NT2/D1 (cell line): ENCODE measurements at regions not wholly inside any gene's neighbourhood (a gene's known extent, or its start where the extent isn't known, plus 50 kb on each side); places are given as distances from the start of the nearest gene placed in this dataset.

Experiments
- DNase-seq: peaks from one replicate; pipeline ENCODE4 v3.0.0-alpha.2; 2011; ENCODE audit warnings: low read depth, low spot score
- H3K27me3 ChIP-seq: 2 replicates; pipeline ENCODE4 v1.6.0; 2011; ENCODE audit warnings: mild to moderate bottlenecking; ENCODE audit not compliant: insufficient read length, insufficient read depth
- H3K36me3 ChIP-seq: 2 replicates; pipeline ENCODE4 v1.6.1; 2011; ENCODE audit warnings: mild to moderate bottlenecking, low read length, mixed read lengths; ENCODE audit not compliant: insufficient read depth, insufficient read length
- H3K4me1 ChIP-seq: 2 replicates; pipeline ENCODE4 v1.5.1; 2011; ENCODE audit not compliant: insufficient read depth, insufficient read length
- H3K4me3 ChIP-seq: 2 replicates; pipeline ENCODE4 v1.5.1; 2011; ENCODE audit warnings: low read depth; ENCODE audit not compliant: insufficient read length
- H3K9ac ChIP-seq: 2 replicates; pipeline ENCODE4 v1.6.0; 2011; ENCODE audit warnings: low read depth; ENCODE audit not compliant: insufficient read length
- H3K9me3 ChIP-seq: 2 replicates; pipeline ENCODE4 v1.5.1; 2011; ENCODE audit warnings: mild to moderate bottlenecking, low read length; ENCODE audit not compliant: insufficient read depth
- SUZ12 ChIP-seq: IDR thresholded peaks from 2 replicates; pipeline ENCODE4 v1.6.1; 2011; ENCODE audit not compliant: insufficient read length, insufficient read depth; ENCODE audit errors: extremely low read depth
- YY1 ChIP-seq: IDR thresholded peaks from 2 replicates; pipeline ENCODE4 v1.6.1; 2011; ENCODE audit not compliant: insufficient read length, insufficient read depth
- ZNF274 ChIP-seq: IDR thresholded peaks from 2 replicates; pipeline ENCODE4 v1.6.1; 2011; ENCODE audit warnings: mild to moderate bottlenecking, low read depth, low read length

DNA sequence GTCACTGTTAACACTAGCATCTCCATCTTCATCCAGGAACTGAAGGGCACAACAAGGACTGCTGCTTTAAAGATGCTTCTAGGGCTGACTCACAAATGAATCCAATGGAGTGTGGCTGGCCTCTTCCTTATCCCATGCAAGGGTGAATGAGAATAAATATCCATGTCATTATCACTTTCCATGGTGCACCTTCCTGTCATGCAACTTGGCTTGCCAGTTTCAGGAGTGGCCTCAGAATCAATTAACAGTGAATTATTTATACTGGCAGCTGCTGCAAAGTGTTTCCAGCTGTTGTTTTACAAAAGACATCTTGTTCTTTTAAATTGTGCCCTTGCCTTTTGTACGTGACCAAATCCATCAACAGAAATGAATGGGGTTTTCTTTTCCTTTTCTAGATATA, 499.3 kb upstream of the TMEM132C start:
- Histone ChIP-seq H3K9ac (no peak overlapping the region), H3K27me3 (no peaks in the 10 kb centered on the region), H3K4me1 (peaks cover 2% of the 10 kb centered on the region), H3K9me3 (peaks cover 7% of the 10 kb centered on the region; the same call in 1 of the 2 replicates), H3K4me3 (no peak overlapping the region), H3K36me3 (no peaks in the 10 kb centered on the region)
- TF ChIP-seq ZNF274, result no peak
- no peak for TF ChIP-seq YY1
- TF ChIP-seq SUZ12, result no peak
- no peak for DNase-seq

DNA sequence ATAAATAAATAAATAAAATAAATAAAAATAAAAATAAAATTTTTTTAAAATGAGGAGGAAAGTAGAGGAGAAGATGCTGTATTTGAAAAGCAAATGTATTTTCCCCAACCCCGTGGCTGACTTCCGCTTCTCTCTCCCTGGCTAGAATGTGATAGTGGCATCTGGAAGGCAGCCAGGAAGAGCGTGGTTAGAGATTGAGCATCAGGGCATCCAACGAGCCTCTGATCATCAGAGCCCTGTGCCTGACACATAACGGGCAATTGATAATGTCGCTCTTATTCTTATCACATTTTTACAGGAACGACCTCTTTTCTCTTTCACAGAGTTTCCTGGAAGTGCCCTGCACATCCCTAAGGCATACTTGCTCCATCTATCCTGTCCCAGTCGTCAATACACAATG, 496.9 kb upstream of the TMEM132C start:
- no peak for DNase-seq
- no peaks in the 10 kb centered on the region for H3K36me3 ChIP-seq
- H3K27me3 ChIP-seq, result no peaks in the 10 kb centered on the region
- no peak overlapping the region for H3K9ac ChIP-seq
- peaks cover 2% of the 10 kb centered on the region for H3K4me1 ChIP-seq
- H3K4me3 ChIP-seq, result no peak overlapping the region
- TF ChIP-seq SUZ12 (no peak), ZNF274 (no peak), YY1 (no peak)
- peaks cover 7% of the 10 kb centered on the region; the same call in 1 of the 2 replicates for H3K9me3 ChIP-seq

GRCh38 chr12:127771546-127771945, 495.4 kb upstream of the TMEM132C start:
- H3K9me3 ChIP-seq, result peaks cover 7% of the 10 kb centered on the region; the same call in 1 of the 2 replicates
- no peak for TF ChIP-seq SUZ12
- no peak for TF ChIP-seq ZNF274
- TF ChIP-seq YY1, result no peak
- H3K4me1 ChIP-seq, result no peaks in the 10 kb centered on the region
- H3K27me3 ChIP-seq, result no peaks in the 10 kb centered on the region
- H3K4me3 ChIP-seq, result no peak overlapping the region
- no peak overlapping the region for H3K9ac ChIP-seq
- no peak for DNase-seq
- no peaks in the 10 kb centered on the region for H3K36me3 ChIP-seq

DNA sequence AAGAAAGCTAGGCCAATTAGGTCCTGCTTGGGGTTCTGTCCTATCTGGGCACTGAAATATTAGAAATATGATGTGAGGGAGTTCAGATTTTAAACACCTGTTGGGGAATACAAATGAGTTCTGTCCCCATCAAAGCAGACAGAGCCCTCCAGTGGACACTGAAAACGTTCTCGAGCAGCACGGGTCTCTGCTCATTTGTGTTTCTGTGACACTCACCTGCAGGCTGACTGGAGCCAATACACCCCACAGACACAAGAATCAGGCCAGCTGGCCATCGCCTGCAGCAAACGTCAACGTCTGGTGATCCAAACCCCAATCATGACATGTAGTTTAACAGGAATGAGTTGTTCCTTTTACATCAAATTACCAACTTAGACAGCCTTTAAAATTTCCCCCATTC, 493.4 kb upstream of the TMEM132C start:
- peak; percentile 43 for DNase-seq
- Histone ChIP-seq H3K36me3 (no peaks in the 10 kb centered on the region), H3K4me1 (no peaks in the 10 kb centered on the region), H3K9me3 (peaks cover 7% of the 10 kb centered on the region; the same call in 1 of the 2 replicates), H3K27me3 (no peaks in the 10 kb centered on the region), H3K9ac (no peak overlapping the region), H3K4me3 (no peak overlapping the region)
- TF ChIP-seq YY1 (no peak), SUZ12 (no peak), ZNF274 (no peak)

GRCh38 chr12:127774828-127775227, 492.1 kb upstream of the TMEM132C start:
- Histone ChIP-seq H3K4me3 (no peak overlapping the region), H3K9me3 (no peaks in the 10 kb centered on the region), H3K36me3 (no peaks in the 10 kb centered on the region), H3K9ac (no peak overlapping the region), H3K4me1 (no peaks in the 10 kb centered on the region), H3K27me3 (no peaks in the 10 kb centered on the region)
- no peak for TF ChIP-seq ZNF274
- no peak for TF ChIP-seq YY1
- TF ChIP-seq SUZ12, result no peak
- no peak for DNase-seq

DNA sequence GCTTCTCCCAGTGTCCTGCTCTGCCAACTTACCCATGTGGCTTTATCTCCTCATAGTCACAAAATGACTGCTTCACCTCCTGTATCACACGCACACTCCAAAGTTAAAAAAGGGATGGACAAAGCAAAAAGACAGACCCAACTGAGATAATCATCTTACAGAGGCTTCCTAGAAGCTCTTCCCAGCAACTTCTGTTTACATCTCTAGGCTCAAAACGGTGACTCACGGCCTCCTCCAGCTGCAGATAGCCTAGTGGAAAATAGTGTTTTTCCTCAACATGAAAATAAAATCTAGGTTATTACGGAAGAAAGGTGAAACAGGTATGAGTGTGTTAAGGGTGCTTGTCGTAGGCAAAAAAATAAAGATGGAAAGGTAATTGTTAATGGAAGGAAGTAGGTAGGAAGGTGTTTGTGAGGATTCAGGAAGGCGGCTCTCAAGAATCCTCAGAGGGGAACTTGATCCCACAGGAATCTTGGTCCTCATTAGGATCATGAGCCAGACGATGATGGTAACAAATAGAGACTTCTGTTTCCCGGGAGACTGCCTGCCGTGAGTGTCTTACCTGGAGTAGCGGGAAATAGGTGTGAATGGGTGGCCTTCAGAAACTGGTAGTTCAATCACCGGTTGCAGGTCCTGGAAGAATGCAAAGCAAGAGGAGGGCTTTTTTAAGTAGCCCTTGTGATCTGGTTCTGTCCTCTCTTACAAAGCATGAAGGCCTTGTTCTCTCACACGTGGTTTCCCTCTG, 487.5 kb upstream of the TMEM132C start:
- H3K9ac ChIP-seq, result no peak overlapping the region
- no peaks in the 10 kb centered on the region for H3K27me3 ChIP-seq
- H3K4me1 ChIP-seq, result no peaks in the 10 kb centered on the region
- DNase-seq, result no peak
- no peaks in the 10 kb centered on the region for H3K36me3 ChIP-seq
- TF ChIP-seq YY1, result no peak
- no peak for TF ChIP-seq ZNF274
- no peak overlapping the region for H3K4me3 ChIP-seq
- H3K9me3 ChIP-seq, result no peaks in the 10 kb centered on the region

DNA sequence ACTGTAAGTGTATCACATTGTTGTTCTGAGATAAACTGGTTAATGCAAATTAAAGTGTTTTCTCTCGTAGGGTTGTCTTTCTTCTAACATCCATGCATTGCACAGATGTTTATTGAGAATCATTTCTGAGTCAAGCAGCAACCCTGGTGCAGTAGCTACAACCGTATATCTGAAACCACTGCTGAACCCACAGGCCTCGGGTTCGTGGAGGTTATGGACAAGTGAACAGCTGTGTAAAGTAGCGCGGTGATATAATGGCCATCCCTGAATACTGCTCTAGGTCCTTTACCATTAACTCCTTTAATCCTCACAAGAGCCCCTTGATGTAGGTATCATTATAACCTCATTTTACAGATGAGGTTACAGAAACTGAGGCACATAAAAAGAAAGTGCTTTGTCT, 486.1 kb upstream of the TMEM132C start:
- H3K4me1 ChIP-seq, result peaks cover 5% of the 10 kb centered on the region
- H3K9me3 ChIP-seq, result no peaks in the 10 kb centered on the region
- TF ChIP-seq ZNF274, result no peak
- no peak for TF ChIP-seq SUZ12
- no peak for TF ChIP-seq YY1
- no peak overlapping the region for H3K9ac ChIP-seq
- H3K36me3 ChIP-seq, result no peaks in the 10 kb centered on the region
- no peak for DNase-seq
- no peak overlapping the region for H3K4me3 ChIP-seq
- no peaks in the 10 kb centered on the region for H3K27me3 ChIP-seq
